T follicular helper cell (primary cell): ENCODE measurements at regions not wholly inside any gene's neighbourhood (a gene's known extent, or its start where the extent isn't known, plus 50 kb on each side); places are given as distances from the start of the nearest gene placed in this dataset.

Source experiments
- DNase-seq: peaks from one replicate; pipeline ENCODE4 v3.0.0-alpha.2; 2020; ENCODE audit warnings: low read depth

- no peak for DNase-seq
Measured at GRCh38 chr3:124442463-124442862, 287.8 kb upstream of the UMPS start.

GRCh38 chr3:124443446-124443845 is 286.8 kb upstream of the UMPS start:
- no peak for DNase-seq

- no peak for DNase-seq
Measured at GRCh38 chr3:124444075-124444474, 286.2 kb upstream of the UMPS start.

GRCh38 chr3:124444896-124445295 is 285.4 kb upstream of the UMPS start:
- no peak for DNase-seq

GRCh38 chr3:124447845-124448244 is 282.4 kb upstream of the UMPS start:
- no peak for DNase-seq

- no peak for DNase-seq
Measured at GRCh38 chr3:124448954-124449353, 281.3 kb upstream of the UMPS start.

GRCh38 chr3:124450366-124450765 is 279.9 kb upstream of the UMPS start:
- DNase-seq = no peak

- no peak for DNase-seq
Measured at GRCh38 chr3:124451630-124452317, 278.5 kb upstream of the UMPS start.

- no peak for DNase-seq
Measured at GRCh38 chr3:124453189-124453588, 277.1 kb upstream of the UMPS start.

- no peak for DNase-seq
Measured at GRCh38 chr3:124455891-124456290, 274.4 kb upstream of the UMPS start.

GRCh38 chr3:124456506-124456905 is 273.7 kb upstream of the UMPS start:
- no peak for DNase-seq

- DNase-seq = no peak
Measured at GRCh38 chr3:124459678-124460077, 270.6 kb upstream of the UMPS start.

- DNase-seq = no peak
Measured at GRCh38 chr3:124461126-124461525, 269.1 kb upstream of the UMPS start.

- no peak for DNase-seq
Measured at GRCh38 chr3:124461838-124462632, 268.2 kb upstream of the UMPS start.

- DNase-seq = no peak
Measured at GRCh38 chr3:124463234-124463633, 267.0 kb upstream of the UMPS start.

GRCh38 chr3:124467980-124468902 is 262.0 kb upstream of the UMPS start:
- no peak for DNase-seq

GRCh38 chr3:124469555-124469954 is 260.7 kb upstream of the UMPS start:
- no peak for DNase-seq

GRCh38 chr3:124478830-124479229 is 251.4 kb upstream of the UMPS start:
- no peak for DNase-seq

- DNase-seq = no peak
Measured at GRCh38 chr3:124483915-124484470, 246.3 kb upstream of the UMPS start.

- DNase-seq = no peak
Measured at GRCh38 chr3:124486324-124486723, 243.9 kb upstream of the UMPS start.

GRCh38 chr3:124489506-124489905 is 240.7 kb upstream of the UMPS start:
- DNase-seq = no peak

GRCh38 chr3:124491098-124491497 is 239.2 kb upstream of the UMPS start:
- no peak for DNase-seq
